NCI-H526 (cell line): ENCODE measurements at regions not wholly inside any gene's neighbourhood (a gene's known extent, or its start where the extent isn't known, plus 50 kb on each side); places are given as distances from the start of the nearest gene placed in this dataset.

ENCODE experiments used
- DNase-seq, 2 experiments: peaks; one replicate each; lab custom pipeline; 2025; lab: John Stamatoyannopoulos, UW

- DNase-seq = no peak
Measured at GRCh38 chr10:91137011-91137643, 83.3 kb upstream of the PCGF5 start.

- no peak for DNase-seq
Measured at GRCh38 chr10:91137822-91138221, 82.6 kb upstream of the PCGF5 start.

DNA sequence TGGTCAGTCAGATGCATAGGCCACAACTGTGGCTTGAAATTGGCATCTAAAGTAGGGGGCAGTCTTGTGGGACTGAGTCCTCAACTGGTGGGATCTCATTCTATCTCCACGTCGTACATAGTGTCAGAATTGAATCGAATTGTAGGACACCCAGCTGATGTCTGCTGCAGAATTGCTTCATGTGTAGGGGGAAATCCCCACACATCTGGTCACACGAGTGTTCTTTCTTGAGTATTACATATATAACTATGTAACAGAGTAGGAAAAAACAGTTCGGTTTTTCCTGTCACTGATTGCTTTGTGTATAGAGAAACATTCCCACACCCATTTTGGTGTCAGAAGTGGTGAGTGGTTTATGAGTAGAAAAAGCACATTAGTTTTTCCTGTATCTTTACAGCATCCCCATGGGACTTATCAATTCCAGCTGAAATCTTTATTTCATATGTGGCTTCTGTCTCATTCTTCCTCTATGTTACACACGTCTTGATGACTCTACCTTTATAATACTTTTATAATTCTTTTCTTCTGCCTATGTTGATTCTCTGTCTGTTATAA is 79.4 kb upstream of the PCGF5 start:
- DNase-seq = no peak

GRCh38 chr10:91144961-91145360 is 75.5 kb upstream of the PCGF5 start:
- no peak for DNase-seq

- DNase-seq = no peak
Measured at GRCh38 chr10:91146146-91146545, 74.3 kb upstream of the PCGF5 start.

DNA sequence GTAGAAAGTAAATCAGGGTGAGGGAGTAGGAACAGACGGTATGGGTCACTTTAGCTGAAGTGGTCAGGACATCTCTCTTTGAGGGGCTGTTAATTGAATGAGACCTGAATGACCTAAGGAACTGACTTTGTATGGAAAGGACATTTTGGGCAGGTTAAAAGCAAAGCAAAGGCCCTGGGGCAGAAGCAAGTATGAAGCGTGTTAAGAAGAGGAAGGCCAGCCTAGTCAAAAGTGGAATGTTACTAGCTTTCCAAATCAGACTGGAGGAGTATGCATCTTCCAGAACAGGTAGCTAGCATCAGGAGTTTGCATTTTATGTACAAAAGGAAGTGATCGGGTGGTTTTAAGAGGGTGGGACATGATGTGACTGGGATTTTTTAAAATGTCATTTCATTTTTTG is 70.9 kb upstream of the PCGF5 start:
- DNase-seq = no peak

- DNase-seq = no peak
Measured at GRCh38 chr10:91150631-91151030, 69.8 kb upstream of the PCGF5 start.

GRCh38 chr10:91153508-91153907 is 67.0 kb upstream of the PCGF5 start:
- no peak for DNase-seq

DNA sequence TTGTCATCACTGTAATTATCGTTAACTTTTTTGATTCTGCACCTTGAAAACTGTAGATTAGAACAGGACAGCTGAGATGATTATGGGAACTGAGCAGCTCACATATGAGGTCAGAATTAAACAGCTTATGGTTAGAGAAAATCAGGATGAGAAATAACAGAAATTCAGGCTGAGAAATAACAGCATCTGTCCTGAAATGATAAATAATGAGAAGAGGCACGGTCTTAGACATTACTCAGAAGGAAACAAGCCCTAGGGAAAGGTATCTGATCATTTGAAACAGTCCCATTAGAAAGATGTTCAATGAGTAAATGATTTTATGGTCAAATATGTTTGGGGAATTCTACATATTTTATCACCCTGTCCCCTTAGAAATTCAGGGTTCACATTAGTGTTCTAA is 65.6 kb upstream of the PCGF5 start:
- DNase-seq = no peak

DNA sequence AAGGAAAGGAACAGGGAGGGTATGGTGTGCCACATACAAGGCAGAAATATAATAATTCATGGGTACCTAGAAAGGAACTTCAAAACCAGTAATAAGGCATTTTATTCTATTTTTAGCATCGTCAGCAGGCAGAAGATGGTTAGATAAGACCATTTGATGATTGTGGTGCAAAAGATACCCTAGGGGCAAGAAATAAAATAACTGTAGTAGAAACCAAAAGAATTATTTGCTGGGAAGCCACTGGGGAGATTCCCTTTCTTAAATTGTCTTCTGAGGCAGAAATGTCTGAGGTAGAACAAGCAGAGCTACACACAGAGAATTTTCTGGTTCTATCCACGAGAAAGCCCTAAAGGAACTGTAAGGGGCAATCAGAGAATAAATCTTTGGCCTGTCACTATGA is 64.3 kb upstream of the PCGF5 start:
- DNase-seq = no peak

DNA sequence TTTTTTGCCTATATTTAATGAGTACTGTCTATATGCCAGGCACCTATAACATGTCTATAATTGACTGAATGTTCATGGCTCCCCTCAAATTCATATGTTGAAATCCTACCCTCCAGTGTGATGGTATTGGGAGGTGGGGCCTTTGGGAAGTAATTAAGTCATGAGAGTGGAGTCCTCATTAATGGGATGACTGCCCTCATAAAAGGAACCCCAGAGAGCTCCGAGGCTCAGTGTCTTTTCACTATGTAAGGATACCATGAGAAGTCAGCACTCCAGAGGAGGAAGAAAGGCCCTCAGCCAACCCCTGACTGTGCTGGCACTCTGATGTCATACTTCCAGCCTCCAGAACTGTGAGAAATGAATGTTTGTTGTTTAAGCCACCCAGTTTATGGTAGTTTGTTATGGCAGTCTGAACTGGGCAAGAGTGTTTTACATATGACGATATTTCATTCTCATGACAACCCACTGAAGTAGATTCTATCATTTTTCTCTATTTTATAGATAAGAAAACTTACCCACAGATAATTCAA is 61.1 kb upstream of the PCGF5 start:
- no peak for DNase-seq

- peak in 1 of 2 experiments; percentile 51 for DNase-seq
Measured at GRCh38 chr10:91162050-91162494, 58.4 kb upstream of the PCGF5 start.

DNA sequence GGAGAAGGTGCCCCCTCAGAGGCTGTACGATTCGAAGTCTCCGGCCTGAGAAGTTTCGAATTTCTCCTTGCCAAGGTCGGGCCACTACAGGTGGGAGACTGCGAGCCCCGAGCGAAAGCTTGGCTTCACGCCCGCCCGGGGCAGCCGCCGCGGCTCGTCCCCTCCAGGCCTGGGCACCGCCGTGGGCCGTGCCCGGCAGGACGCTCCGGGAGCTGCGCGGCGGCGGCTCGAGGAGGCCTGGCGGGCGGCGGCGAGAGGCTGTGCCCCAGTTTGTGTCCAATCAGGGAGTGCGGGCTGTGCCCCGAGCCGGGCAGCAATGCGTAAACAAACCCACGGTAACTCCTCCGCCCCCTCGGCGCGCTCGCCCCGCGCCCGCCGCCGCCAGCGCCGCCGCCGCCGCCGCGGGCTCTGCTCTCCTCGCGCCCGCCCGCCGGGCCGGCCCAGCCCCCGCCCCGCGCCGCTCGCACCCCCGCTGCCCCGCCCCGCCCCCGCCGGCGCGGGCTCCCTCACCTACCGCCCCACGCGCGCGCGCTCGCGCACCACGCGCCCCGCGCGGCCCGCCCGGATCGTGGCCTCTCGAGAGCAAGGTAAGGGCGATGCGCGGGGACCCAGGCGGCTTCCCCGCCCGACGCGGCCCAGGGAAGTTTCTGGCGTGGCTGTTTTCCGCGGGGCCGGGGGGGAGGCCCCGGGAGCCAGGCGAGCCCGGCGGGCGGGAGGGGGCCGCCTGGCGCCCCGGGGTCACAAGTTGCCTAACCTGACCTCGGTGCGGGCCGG is 57.8 kb upstream of the PCGF5 start:
- DNase-seq = peak in 1 of 2 experiments; percentile 63

GRCh38 chr10:91163269-91163868 is 57.1 kb upstream of the PCGF5 start:
- peak; percentile 22 to 71 for DNase-seq

DNA sequence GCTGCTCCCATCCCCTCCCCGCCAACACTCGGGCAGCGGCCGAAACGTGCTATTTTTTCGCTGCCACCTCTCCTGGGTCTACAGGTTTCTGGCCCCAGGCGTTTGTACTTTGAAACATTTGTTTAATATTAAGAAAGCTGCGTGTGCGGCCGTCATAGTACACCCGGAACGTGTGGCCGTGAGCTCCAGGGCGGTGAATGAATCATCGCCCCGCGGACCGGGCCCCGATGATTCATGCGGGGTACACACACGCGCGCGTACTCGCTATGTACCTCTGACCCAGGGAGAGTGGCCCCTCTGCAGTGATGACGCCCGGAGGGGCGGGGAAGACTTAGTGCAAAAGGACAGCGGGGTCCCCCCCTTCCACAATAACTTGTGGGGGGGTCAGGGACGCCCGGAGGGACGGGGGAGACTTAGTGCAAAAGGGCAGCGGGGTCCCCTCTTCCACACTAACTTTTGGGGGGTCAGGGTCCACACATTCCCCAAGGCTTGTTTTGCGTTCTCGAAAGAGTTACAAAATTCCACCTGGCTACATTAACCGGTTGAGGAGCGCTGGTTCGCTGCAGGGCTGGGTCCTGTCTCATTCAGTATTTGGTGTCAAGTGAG is 56.5 kb upstream of the PCGF5 start:
- DNase-seq = peak; percentile 2 to 46

- DNase-seq = no peak
Measured at GRCh38 chr10:91164520-91165065, 55.9 kb upstream of the PCGF5 start.

- no peak for DNase-seq
Measured at GRCh38 chr10:91167406-91167805, 53.1 kb upstream of the PCGF5 start.

- DNase-seq = no peak
Measured at GRCh38 chr10:91170418-91170817, 50.0 kb upstream of the PCGF5 start.
